HG02870 (cell line): ENCODE measurements at regions not wholly inside any gene's neighbourhood (a gene's known extent, or its start where the extent isn't known, plus 50 kb on each side); places are given as distances from the start of the nearest gene placed in this dataset.

Experiments used
- ATAC-seq: cut with Tn5 transposase; IDR thresholded peaks from one replicate; pipeline ENCODE4 v1.9.1; 2021; ENCODE audit warnings: mild to moderate bottlenecking, moderate library complexity; ENCODE audit not compliant: unreplicated experiment

GRCh38 chr5:5665225-5666075 lies 243.0 kb downstream of the ICE1 start:
- no peak for ATAC-seq

DNA sequence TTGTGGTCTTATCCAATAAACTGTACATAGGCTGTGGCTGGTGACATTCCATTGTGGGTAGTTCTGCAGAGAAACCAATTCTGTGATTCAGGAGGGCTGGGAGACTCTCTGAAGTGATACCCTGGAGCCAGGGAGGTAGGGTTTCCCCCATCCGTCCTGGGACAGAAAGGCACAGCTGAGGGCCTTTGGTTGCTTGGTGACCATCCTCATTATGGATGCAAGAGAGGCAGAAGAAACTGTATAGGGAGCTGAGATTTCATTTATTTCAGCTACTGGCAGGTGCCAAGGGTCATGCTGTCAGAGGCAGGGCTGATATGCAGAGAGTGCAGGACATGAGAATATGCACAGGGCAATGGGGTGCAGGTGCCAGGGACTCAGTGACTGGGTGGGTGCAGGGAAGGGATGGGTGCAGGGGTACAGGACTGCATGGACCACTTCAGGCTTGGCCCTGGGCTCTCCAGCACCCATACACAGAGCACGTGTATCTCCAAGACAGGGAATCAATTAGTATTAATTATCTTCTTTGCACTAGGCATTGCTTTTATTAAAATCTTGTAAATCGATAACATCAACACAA lies 236.5 kb downstream of the ICE1 start:
- no peak for ATAC-seq

DNA sequence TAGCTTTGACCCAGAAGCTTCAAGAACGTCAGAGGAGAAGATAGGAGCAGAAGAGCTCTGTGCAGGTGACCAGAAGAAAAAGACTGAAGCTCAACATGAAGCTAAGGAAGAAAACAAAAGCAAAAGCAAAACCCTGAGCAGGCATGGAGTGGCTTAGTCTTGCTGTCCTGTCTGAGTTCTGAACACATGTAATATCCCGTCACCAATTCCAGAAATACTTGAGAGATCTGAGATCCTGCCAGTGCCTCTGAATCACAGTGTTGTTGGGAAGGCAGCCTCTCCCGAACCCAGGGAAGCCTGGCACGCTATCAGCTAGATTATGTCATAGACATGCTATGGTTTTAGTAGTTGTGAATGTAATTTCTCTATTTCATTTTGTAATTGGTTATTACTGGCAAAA lies 235.7 kb downstream of the ICE1 start:
- ATAC-seq: no peak

DNA sequence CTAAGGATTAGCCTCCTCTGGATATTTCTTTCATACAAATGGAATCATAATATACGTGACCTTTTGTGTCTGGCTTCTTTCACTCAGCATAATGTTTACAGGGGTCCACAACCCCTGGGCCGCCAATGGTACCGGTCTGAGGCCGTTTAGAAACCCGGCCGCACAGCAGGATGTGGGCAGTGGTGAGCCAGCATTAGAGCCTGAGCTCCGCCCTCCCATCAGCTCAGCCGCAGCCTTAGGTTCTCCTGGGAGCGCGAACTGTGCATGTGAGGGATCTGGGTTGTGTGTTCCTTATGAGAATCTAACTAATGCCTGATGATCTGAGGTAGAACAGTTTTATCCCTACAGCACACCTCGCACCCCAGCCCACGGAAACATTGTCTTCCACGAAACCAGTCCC lies 229.7 kb downstream of the ICE1 start:
- no peak for ATAC-seq

GRCh38 chr5:5650949-5651348 lies 228.5 kb downstream of the ICE1 start:
- ATAC-seq: no peak

GRCh38 chr5:5650242-5650641 lies 227.8 kb downstream of the ICE1 start:
- no peak for ATAC-seq

GRCh38 chr5:5649641-5650040 lies 227.2 kb downstream of the ICE1 start:
- no peak for ATAC-seq

GRCh38 chr5:5648694-5649093 lies 226.2 kb downstream of the ICE1 start:
- no peak for ATAC-seq

DNA sequence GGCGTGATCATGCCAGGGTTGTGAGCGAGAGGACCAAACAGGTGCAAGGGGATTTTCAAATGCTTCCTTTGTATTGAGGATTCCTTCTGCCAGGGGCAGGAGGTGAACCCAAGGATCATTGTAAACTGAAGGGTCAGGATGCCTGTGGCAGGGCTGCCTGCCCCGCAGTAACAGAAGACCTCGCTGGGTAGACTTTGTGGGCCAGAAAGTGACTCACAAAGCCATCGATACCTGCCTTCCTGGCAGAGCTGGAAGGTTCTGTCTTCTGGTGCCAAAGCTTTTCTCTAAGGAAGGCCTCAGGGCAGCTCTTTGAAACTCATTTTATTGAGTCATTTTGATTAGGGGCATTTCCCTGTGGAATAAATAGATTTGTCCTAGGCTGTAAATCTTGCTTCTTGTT lies 223.4 kb downstream of the ICE1 start:
- no peak for ATAC-seq

DNA sequence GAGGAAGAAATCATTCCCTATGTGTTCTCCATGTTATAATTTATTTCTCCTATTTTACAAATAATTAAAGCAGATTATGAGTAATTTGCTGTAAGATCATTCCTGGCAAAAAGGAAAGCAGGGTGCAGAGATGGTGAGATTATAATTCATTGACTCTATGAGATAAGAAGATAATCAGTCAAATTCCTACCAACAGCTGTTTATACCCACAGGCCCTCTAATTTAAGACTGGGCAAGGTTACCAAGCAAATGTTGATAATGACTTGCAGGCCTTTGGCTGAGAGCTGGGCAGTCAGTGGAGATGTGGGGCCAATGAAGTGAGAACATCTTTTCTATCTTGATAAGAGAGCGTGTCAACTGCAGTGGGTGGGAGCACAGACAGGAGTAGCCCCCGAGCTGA lies 222.7 kb downstream of the ICE1 start:
- no peak for ATAC-seq

- no peak for ATAC-seq
Observed at GRCh38 chr5:5644249-5644648, 221.8 kb downstream of the ICE1 start.

GRCh38 chr5:5643481-5643880 lies 221.0 kb downstream of the ICE1 start:
- no peak for ATAC-seq

DNA sequence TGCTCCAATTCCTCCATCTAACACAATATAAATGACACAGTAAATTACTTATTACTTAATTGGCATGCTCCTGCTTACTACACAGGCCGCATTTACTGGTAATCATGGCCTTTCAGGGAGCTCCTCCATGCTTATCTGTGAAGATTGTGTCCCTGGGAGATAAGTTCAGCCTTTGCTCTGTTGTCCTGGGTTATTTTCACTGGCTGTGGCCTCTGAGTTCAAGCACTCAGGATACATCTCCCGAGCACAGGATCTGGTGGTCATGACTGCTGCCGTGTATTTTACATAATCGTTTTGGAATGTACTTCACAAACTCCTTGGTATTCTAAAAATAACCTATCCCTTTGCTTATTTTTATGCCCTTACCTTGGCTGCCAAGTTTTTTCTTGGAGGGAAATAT lies 215.7 kb downstream of the ICE1 start:
- no peak for ATAC-seq

GRCh38 chr5:5637173-5637572 lies 214.7 kb downstream of the ICE1 start:
- no peak for ATAC-seq

DNA sequence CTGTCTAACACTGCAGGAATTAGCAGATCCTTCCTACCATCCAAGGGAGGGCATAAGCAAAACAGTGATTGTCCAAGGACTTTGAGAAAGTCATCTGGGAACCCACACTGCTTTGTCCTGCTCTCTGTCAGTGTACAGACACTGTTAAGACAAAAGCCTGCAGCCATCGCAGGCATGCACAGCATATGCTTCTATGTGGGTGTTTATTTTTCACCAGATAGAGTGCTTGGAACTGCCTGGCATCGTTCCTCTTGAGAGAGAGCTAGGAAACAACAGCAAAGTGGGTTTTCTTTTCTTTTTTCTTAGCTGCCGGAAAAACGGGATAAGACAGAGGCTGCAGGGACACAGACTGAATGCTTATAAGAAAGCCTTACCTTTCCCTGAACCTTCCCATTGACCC lies 212.3 kb downstream of the ICE1 start:
- ATAC-seq: no peak

DNA sequence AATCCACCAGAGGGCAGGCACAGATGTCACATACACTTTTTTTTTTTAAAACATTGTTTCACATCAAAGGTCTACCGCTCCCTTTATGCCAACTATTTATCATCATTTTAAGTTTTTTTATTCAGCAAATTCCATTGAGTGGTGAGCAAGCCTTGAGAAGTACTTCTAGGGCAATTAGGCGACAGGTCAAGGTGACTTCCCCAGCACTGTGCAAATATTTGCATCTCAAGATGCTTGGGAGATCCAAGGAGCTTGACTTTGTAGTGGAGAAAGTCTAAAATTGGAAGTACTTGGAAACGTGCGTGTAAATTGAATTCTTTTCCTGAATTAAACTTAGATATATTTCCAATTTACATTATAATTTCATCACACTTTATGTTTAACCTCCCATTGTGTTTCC lies 211.1 kb downstream of the ICE1 start:
- no peak for ATAC-seq

DNA sequence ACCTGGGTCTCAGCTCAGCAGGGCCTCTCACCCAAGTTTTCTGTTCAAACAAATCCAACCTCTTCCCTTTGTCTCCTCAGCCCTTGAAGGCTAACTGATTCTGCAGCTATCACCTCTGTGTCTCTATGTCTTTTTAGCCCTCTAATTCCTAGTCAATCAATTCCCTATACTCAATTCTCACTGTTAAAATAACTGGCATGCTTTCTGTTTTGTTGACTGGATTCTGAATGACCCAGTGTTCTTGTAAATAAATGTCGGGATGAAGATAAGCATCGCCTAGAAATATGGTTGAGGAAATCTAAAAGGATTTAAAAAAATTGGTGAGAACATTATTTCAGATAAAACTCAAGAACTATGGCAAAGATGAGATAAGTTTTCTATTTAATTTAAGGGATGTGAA lies 210.2 kb downstream of the ICE1 start:
- no peak for ATAC-seq

GRCh38 chr5:5629607-5629978 lies 207.1 kb downstream of the ICE1 start:
- ATAC-seq: no peak

DNA sequence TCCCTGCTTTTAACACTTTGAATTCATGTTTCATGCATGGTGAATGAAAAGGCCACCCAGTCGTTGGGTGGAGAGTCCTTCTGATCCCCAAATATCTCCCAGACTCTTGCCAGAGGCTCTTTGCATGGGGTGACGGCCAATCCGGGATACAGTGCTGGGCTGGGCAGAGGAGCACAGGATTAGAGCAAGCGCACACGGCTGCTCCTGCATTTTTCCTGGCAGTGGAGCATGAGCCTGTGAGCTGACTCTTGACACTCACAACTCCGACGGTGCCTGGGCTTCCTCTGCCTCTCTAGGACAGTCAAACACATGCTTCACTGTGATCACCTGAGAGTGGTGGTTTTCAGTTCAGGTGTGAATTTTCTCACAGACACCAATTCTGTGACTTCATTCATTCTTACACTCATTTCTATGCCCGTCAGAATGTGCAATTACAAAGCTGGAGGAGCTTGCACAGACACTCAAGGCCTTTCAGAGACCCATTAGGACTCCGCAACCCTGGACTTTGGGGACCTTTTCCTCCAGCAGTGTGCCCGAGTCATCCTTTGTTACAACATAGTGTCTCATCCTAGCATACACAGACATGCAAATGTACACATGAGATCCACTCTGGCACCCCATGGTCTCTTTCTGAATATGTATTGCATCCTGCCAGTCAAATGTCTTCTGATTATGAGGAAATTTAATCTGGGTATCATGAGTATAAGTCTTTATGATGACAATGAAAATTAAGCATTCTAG lies 206.6 kb downstream of the ICE1 start:
- ATAC-seq: no peak

DNA sequence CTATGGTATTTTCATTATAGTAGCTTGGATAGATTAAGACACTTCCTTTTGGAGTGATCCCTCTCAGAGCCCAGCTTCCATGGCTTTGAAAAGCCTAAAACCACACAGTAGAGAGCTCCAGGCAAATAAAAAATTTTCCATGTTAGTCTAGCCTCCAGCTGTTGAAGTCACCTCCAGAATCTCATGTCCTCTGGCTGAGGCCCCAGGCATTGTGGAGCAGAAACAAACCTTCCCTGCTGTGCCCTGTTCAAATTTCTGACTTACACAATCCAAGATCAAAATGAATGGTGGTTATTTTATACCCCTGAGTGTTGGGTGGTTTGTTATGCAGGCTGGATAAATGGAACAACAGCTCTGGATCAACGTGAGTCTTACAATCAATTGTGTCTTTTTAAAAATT lies 203.9 kb downstream of the ICE1 start:
- ATAC-seq: no peak

DNA sequence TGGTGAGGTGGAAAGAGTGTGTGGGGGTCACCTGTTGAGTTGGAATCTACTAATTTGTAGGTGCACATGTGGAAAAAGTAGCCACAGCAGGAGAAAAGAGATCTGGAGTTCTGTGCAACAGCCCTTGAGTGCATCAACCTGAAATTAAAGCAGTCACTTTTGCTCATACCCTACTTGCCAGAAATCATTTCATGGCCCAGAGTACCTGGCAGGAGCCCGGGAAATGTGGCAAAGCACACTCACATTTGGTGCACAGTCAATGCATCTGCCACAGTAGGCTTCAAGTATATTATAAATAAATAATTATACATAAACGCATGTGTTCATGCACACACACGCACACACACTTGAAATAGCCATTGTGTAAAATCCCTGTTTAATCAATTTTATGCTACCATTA lies 203.0 kb downstream of the ICE1 start:
- no peak for ATAC-seq

GRCh38 chr5:5623397-5623796 lies 200.9 kb downstream of the ICE1 start:
- no peak for ATAC-seq
